ENCODE measurements at regions not wholly inside any gene's neighbourhood (a gene's known extent, or its start where the extent isn't known, plus 50 kb on each side); places are given as distances from the start of the nearest gene placed in this dataset.

GRCh38 chr9:73239570-73240265, 88.1 kb downstream of the ANXA1 start:
- no peaks in the 10 kb centered on the region for H3K27me3 ChIP-seq (ENCODE audit: control insufficient read depth in 2 of 2, insufficient read depth in 2 of 2, low read length in 2 of 2)
- H3K79me2 ChIP-seq (ENCODE audit: insufficient read depth, low read length) = no peaks in the 10 kb centered on the region
- no peaks in the 10 kb centered on the region for H3K36me3 ChIP-seq (replicated peaks in 1 of 2; ENCODE audit: control insufficient read depth in 1 of 2, insufficient read depth in 2 of 2, low read length in 2 of 2)
- no peak overlapping the region for H3K4me2 ChIP-seq (replicated peaks; ENCODE audit: extremely low read depth, low read length, poor library complexity, severe bottlenecking)
- no peak for DNase-seq
- Mint-ChIP-seq H3K9me3 (peaks cover 0 to 5% (median 3%) of the 10 kb centered on the region in 7 donors), H3K27ac (no peak overlapping the region), H3K36me3 (no peaks in the 10 kb centered on the region), H3K4me1 (peaks cover 23% of the 10 kb centered on the region), H3K4me3 (no peak overlapping the region), H3K27me3 (ENCODE audit: low read depth in 3 of 3) (peaks cover 0 to 3% (median 0%) of the 10 kb centered on the region in 3 donors)
- no peak overlapping the region for H2AFZ ChIP-seq (ENCODE audit: insufficient read depth, low read depth, low read length, poor library complexity, severe bottlenecking)
- H3K4me1 ChIP-seq (ENCODE audit: control insufficient read depth in 1 of 2, insufficient read depth in 2 of 2, low read length in 2 of 2) = peaks cover 5 to 15% of the 10 kb centered on the region in 2 donors
- no peak overlapping the region for H3K9ac ChIP-seq (ENCODE audit: insufficient read depth, low read length, poor library complexity, severe bottlenecking)
- H4K20me1 ChIP-seq (ENCODE audit: insufficient read depth, low read length) = no peaks in the 10 kb centered on the region
- H3K27ac ChIP-seq (ENCODE audit: low read depth in 1 of 2, low read length in 2 of 2) = no peak overlapping the region
- no peak overlapping the region for H3K4me3 ChIP-seq (replicated peaks in 1 of 3; ENCODE audit: low read depth in 2 of 3, low read length in 3 of 3)
- no peaks in the 10 kb centered on the region for H3K9me3 ChIP-seq (replicated peaks in 1 of 2; ENCODE audit: control insufficient read depth in 1 of 2, insufficient read depth in 1 of 2, low read length in 2 of 2)
- no peak for TF ChIP-seq CTCF (IDR thresholded peaks at IDR 0.05)
- no CpG with 5 or more reads among the region's 2 CpGs for WGBS (ENCODE audit: insufficient coverage)
- intact Hi-C loops (cut with micrococcal nuclease) = no loop called here

- no peaks in the 10 kb centered on the region for H3K9me3 ChIP-seq (replicated peaks in 1 of 2; ENCODE audit: control insufficient read depth in 1 of 2, insufficient read depth in 1 of 2, low read length in 2 of 2)
- H3K4me1 ChIP-seq (ENCODE audit: control insufficient read depth in 1 of 2, insufficient read depth in 2 of 2, low read length in 2 of 2) = no peaks in the 10 kb centered on the region
- H3K9ac ChIP-seq (ENCODE audit: insufficient read depth, low read length, poor library complexity, severe bottlenecking) = no peak overlapping the region
- H3K27ac ChIP-seq (ENCODE audit: low read depth in 1 of 2, low read length in 2 of 2) = no peak overlapping the region
- no peaks in the 10 kb centered on the region for H3K79me2 ChIP-seq (ENCODE audit: insufficient read depth, low read length)
- H3K4me2 ChIP-seq (replicated peaks; ENCODE audit: extremely low read depth, low read length, poor library complexity, severe bottlenecking) = no peak overlapping the region
- H3K36me3 ChIP-seq (replicated peaks in 1 of 2; ENCODE audit: control insufficient read depth in 1 of 2, insufficient read depth in 2 of 2, low read length in 2 of 2) = no peaks in the 10 kb centered on the region
- H3K27me3 ChIP-seq (ENCODE audit: control insufficient read depth in 2 of 2, insufficient read depth in 2 of 2, low read length in 2 of 2) = no peaks in the 10 kb centered on the region
- H2AFZ ChIP-seq (ENCODE audit: insufficient read depth, low read depth, low read length, poor library complexity, severe bottlenecking) = no peak overlapping the region
- no peaks in the 10 kb centered on the region for H3K36me3 Mint-ChIP-seq
- H3K4me1 Mint-ChIP-seq = peaks cover 6% of the 10 kb centered on the region
- H3K27ac Mint-ChIP-seq = peak overlapping the region in 1 of 7 donors; percentile 40
- no peak for TF ChIP-seq CTCF (IDR thresholded peaks at IDR 0.05)
- no peak for DNase-seq
- WGBS (ENCODE audit: insufficient coverage) = 100% methylated on average over 2 of the region's 2 CpGs
- H4K20me1 ChIP-seq (ENCODE audit: insufficient read depth, low read length) = no peaks in the 10 kb centered on the region
- intact Hi-C loops (cut with micrococcal nuclease) = no loop called here
- no peak overlapping the region for H3K4me3 ChIP-seq (replicated peaks in 1 of 3; ENCODE audit: low read depth in 2 of 3, low read length in 3 of 3)
- peaks cover 0 to 3% (median 0%) of the 10 kb centered on the region in 7 donors for H3K9me3 Mint-ChIP-seq
- no peak overlapping the region for H3K4me3 Mint-ChIP-seq
- H3K27me3 Mint-ChIP-seq (ENCODE audit: low read depth in 3 of 3) = peaks cover 0 to 3% (median 1%) of the 10 kb centered on the region in 3 donors
Observed at GRCh38 chr9:73243078-73243477, 91.4 kb downstream of the ANXA1 start.

All from CD14-positive monocyte (primary cell).